ENCODE measurements at regions not wholly inside any gene's neighbourhood (a gene's known extent, or its start where the extent isn't known, plus 50 kb on each side); places are given as distances from the start of the nearest gene placed in this dataset.

DNA sequence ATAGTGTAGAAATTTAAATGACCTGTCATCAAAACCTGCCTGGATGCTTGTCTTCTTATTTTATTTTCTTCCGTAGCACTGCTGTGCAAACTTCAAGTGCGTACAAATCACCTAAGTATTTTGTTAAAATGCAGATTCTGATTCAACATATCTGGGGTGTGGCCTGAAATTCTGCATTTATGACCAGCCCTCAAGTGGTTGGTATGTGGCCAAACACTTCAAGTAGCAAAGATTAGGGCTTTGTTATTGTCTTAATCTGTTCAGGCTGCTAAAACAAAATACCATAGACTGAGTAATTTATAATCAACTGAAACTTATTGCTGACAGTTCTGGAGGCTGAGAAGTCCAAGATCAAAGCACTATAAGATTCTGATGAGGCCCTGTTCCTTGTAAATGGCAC is 97.6 kb upstream of the LRRC3B start:
- TF ChIP-seq ZFP30 (CRISPR knock-in tag; IDR thresholded peaks at IDR 0.05; ENCODE audit: borderline replicate concordance) (no peak), SIN3A (IDR thresholded peaks at IDR 0.05; ENCODE audit: borderline replicate concordance in 2 of 2, control insufficient read depth in 1 of 2, low read depth in 2 of 2, low read length in 2 of 2) (no peak), FOSL1 (tag; conservative IDR thresholded peaks at IDR 0.05) (no peak), RBM14 (IDR thresholded peaks at IDR 0.05; ENCODE audit: borderline replicate concordance, insufficient read depth, low read depth, low read length) (no peak), ZBTB7A (IDR thresholded peaks at IDR 0.05; ENCODE audit: borderline replicate concordance, control insufficient read depth, low read depth, low read length) (no peak), HDAC2 (IDR thresholded peaks at IDR 0.05) (no peak), USF1 (CRISPR knock-in tag; IDR thresholded peaks at IDR 0.05) (no peak), NBN (IDR thresholded peaks at IDR 0.05; ENCODE audit: low read depth) (no peak)
- TF ChIP-seq, protein P1, sequence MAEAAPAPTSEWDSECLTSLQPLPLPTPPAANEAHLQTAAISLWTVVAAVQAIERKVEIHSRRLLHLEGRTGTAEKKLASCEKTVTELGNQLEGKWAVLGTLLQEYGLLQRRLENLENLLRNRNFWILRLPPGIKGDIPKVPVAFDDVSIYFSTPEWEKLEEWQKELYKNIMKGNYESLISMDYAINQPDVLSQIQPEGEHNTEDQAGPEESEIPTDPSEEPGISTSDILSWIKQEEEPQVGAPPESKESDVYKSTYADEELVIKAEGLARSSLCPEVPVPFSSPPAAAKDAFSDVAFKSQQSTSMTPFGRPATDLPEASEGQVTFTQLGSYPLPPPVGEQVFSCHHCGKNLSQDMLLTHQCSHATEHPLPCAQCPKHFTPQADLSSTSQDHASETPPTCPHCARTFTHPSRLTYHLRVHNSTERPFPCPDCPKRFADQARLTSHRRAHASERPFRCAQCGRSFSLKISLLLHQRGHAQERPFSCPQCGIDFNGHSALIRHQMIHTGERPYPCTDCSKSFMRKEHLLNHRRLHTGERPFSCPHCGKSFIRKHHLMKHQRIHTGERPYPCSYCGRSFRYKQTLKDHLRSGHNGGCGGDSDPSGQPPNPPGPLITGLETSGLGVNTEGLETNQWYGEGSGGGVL (CRISPR knock-in tag; IDR thresholded peaks at IDR 0.05): no peak

All from K562 (cell line).